K562 (cell line): ENCODE measurements at regions not wholly inside any gene's neighbourhood (a gene's known extent, or its start where the extent isn't known, plus 50 kb on each side); places are given as distances from the start of the nearest gene placed in this dataset.

Source experiments
- CTCF ChIP-seq, 3 experiments: IDR thresholded peaks in 2 of 3; conservative IDR thresholded peaks in 1 of 3; 2 replicates each; pipeline ENCODE4 v1.5.1; 2011 to 2012; ENCODE audit warnings: low read length in 3 of 3, mild to moderate bottlenecking in 3 of 3, control low read depth in 2 of 3, improper control_type of control experiment in 1 of 3, inconsistent platforms in 1 of 3, low read depth in 1 of 3, mixed read lengths in 1 of 3, moderate library complexity in 1 of 3; ENCODE audit not compliant: insufficient read depth in 2 of 3
- HOMEZ ChIP-seq: fragments of 250-450 bp; sonication (Bioruptor Pico); IDR thresholded peaks from 2 replicates; pipeline ENCODE4 v1.4.0; 2020; ENCODE audit warnings: mild to moderate bottlenecking, moderate library complexity
- ID3 ChIP-seq, 2 experiments: fragments of 250-450 bp in 1 of 2; fragments of 450-650 bp in 1 of 2; sonication (Bioruptor Pico) in 1 of 2; IDR thresholded peaks; 2 replicates each; pipeline versions ENCODE4 v1.6.1 to v1.8.0; 2016 to 2021; ENCODE audit warnings: mild to moderate bottlenecking in 2 of 2, moderate library complexity in 2 of 2, missing compliant biosample characterization in 1 of 2, missing genetic modification characterization in 1 of 2
- MTF1 ChIP-seq: fragments of 250-450 bp; sonication (Bioruptor Pico); IDR thresholded peaks from 2 replicates; pipeline ENCODE4 v1.9.0; 2021; ENCODE audit warnings: moderate library complexity, mild to moderate bottlenecking, inconsistent platforms, borderline replicate concordance
- NFIX ChIP-seq: fragments of 250-450 bp; sonication (Bioruptor Pico); IDR thresholded peaks from 2 replicates; pipeline ENCODE4 v1.4.0; 2020; ENCODE audit warnings: low read depth, mild to moderate bottlenecking, moderate library complexity
- RBM22 ChIP-seq: fragments of 200-400 bp; formaldehyde crosslinking; IDR thresholded peaks from 2 replicates; pipeline ENCODE4 v1.6.1; 2018; ENCODE audit warnings: low read length, low read depth; ENCODE audit not compliant: poor library complexity, severe bottlenecking
- RBM39 ChIP-seq: fragments of 200-400 bp; formaldehyde crosslinking; optimal IDR thresholded peaks from 2 replicates; pipeline ENCODE3; 2018; ENCODE audit warnings: low read depth, low read length
- TAF7 ChIP-seq: fragments of 450-650 bp; IDR thresholded peaks from 2 replicates; pipeline ENCODE4 v1.6.1; 2016; ENCODE audit warnings: missing genetic modification characterization, missing compliant biosample characterization
- ZNF277 ChIP-seq: fragments of 250-450 bp; sonication (Bioruptor Pico); IDR thresholded peaks from 2 replicates; pipeline ENCODE4 v1.8.0; 2022; ENCODE audit warnings: inconsistent platforms, mild to moderate bottlenecking, moderate library complexity, borderline replicate concordance

- TF ChIP-seq HOMEZ (CRISPR knock-in tag), result no peak
- no peak for TF ChIP-seq ID3 (CRISPR knock-in tag; IDR thresholded peaks at IDR 0.05)
- no peak for TF ChIP-seq ID3 (tag; IDR thresholded peaks at IDR 0.05)
- TF ChIP-seq TAF7, result no peak
- TF ChIP-seq MTF1 (CRISPR knock-in tag), result no peak
- TF ChIP-seq CTCF (IDR thresholded peaks at IDR 0.05 in 2 of 3, conservative IDR thresholded peaks at IDR 0.05 in 1 of 3; ENCODE audit: insufficient read depth in 2 of 3, low read depth in 1 of 3, low read length in 3 of 3), result peak; percentile 59 to 72 (median 70)
- no peak for TF ChIP-seq NFIX
- no peak for TF ChIP-seq ZNF277
- no peak for TF ChIP-seq RBM39
- no peak for TF ChIP-seq RBM22
- TF ChIP-seq, all 486 proteins: peak for 35
Observed at GRCh38 chr7:29748286-29749099, 57.8 kb upstream of the WIPF3 start (continued).
